GM12892 (cell line): ENCODE measurements at regions not wholly inside any gene's neighbourhood (a gene's known extent, or its start where the extent isn't known, plus 50 kb on each side); places are given as distances from the start of the nearest gene placed in this dataset.

Source experiments
- POLR2A ChIP-seq: IDR thresholded peaks from 2 replicates; pipeline ENCODE4 v1.6.1; 2011; ENCODE audit warnings: low read depth, low read length, control low read depth
- POLR2AphosphoS5 ChIP-seq: IDR thresholded peaks from 2 replicates; pipeline ENCODE4 v1.6.1; 2011; ENCODE audit warnings: low read depth, low read length, control low read depth
- TAF1 ChIP-seq: IDR thresholded peaks from 2 replicates; pipeline ENCODE4 v1.6.1; 2011; ENCODE audit warnings: low read depth, mild to moderate bottlenecking, control low read depth, low read length, borderline replicate concordance

DNA sequence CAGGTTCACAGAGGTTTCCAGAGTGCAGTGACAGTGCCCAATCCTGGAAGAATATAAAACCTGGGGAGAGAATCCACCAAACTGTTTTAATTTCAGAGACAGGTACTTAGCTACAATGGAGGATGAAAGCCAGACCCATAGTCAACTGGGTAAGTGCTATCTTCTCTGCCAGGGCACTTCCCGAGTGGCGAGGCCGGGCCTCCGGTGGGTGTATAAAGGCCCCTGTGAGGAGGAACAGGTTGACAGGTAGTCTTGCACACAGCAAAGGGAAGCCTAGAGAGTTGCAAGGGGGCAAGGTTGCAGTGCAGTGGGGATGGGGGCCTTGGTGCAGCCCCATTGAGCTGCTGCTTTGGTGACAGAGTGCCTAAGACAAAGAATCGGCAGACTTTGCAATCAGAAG lies 130.7 kb downstream of the SLC38A6 start:
- TF ChIP-seq POLR2A = no peak
- TF ChIP-seq POLR2AphosphoS5 = no peak
- no peak for TF ChIP-seq TAF1
